ENCODE measurements at regions not wholly inside any gene's neighbourhood (a gene's known extent, or its start where the extent isn't known, plus 50 kb on each side); places are given as distances from the start of the nearest gene placed in this dataset.

- H3K27me3 ChIP-seq (ENCODE audit: control insufficient read depth, insufficient read depth, low read length): no peaks in the 10 kb centered on the region
- dilution Hi-C loops (cut with HindIII; ENCODE audit: low sequenced_read_pairs, unreplicated experiment): no loop called here
- no TSS peak for BruUV-seq (replicated peaks)
- no peak overlapping the region for H3K4me3 ChIP-seq (ENCODE audit: insufficient read depth, low read depth, low read length)
- no peak overlapping the region for H3K9ac ChIP-seq (ENCODE audit: low read depth, low read length)
- WGBS, 2 experiments (ENCODE audit: extremely low coverage in 2 of 2, insufficient read length in 1 of 2): no CpG with 5 or more reads among the region's 2 CpGs
- no peaks in the 10 kb centered on the region for H3K4me1 ChIP-seq (ENCODE audit: control insufficient read depth, insufficient read depth, low read length)
- POLR2A ChIA-PET (ENCODE audit: unreplicated experiment): no interaction called here
- H4K91ac ChIP-seq (ENCODE audit: insufficient read depth, low read depth, low read length): no peak overlapping the region
- no peaks in the 10 kb centered on the region for H3K36me3 ChIP-seq (ENCODE audit: control insufficient read depth, insufficient read depth, low read length)
- H3K4me2 ChIP-seq (ENCODE audit: low read depth, low read length): no peak overlapping the region
- H4K5ac ChIP-seq (ENCODE audit: low read depth, low read length): no peak overlapping the region
- no peaks in the 10 kb centered on the region for H4K20me1 ChIP-seq (ENCODE audit: insufficient read depth, low read length)
- TF ChIP-seq FOS (IDR thresholded peaks at IDR 0.05; ENCODE audit: low read depth, low read length) (no peak), MXI1 (IDR thresholded peaks at IDR 0.05; ENCODE audit: borderline replicate concordance, low read depth, low read length) (no peak), MAZ (IDR thresholded peaks at IDR 0.05; ENCODE audit: borderline replicate concordance, low read depth, low read length) (no peak), USF2 (IDR thresholded peaks at IDR 0.05; ENCODE audit: low read depth, low read length) (no peak), MAFK (IDR thresholded peaks at IDR 0.05; ENCODE audit: low read depth, low read length) (no peak), POLR2A (IDR thresholded peaks at IDR 0.05; ENCODE audit: low read depth, low read length) (no peak), CTCF (conservative IDR thresholded peaks at IDR 0.05; ENCODE audit: low read depth, low read length) (no peak), CEBPB (IDR thresholded peaks at IDR 0.05; ENCODE audit: low read depth, low read length) (no peak), BHLHE40 (IDR thresholded peaks at IDR 0.05; ENCODE audit: low read depth, low read length) (no peak), RFX5 (IDR thresholded peaks at IDR 0.05; ENCODE audit: low read depth, low read length) (no peak)
- CTCF ChIA-PET: no interaction called here
- no peak overlapping the region for H3K4ac ChIP-seq (ENCODE audit: low read depth, low read length)
- no peak overlapping the region for H2BK120ac ChIP-seq (ENCODE audit: low read depth, low read length)
- DNase-seq (no peak), ATAC-seq (ENCODE audit: low read depth) (no peak)
- H2AFZ ChIP-seq (replicated peaks; ENCODE audit: low read length, poor library complexity): no peak overlapping the region
- no peak overlapping the region for H3K14ac ChIP-seq (replicated peaks; ENCODE audit: low read depth, low read length)
- no peak overlapping the region for H2BK5ac ChIP-seq (ENCODE audit: low read depth, low read length, poor library complexity, severe bottlenecking)
- no peaks in the 10 kb centered on the region for H3K9me1 ChIP-seq (ENCODE audit: insufficient read depth, low read length)
- no peak overlapping the region for H2AK9ac ChIP-seq (replicated peaks; ENCODE audit: low read depth, low read length, poor library complexity)
- H3K79me1 ChIP-seq (ENCODE audit: low read depth in 1 of 2, low read length in 2 of 2): no peaks in the 10 kb centered on the region
- H4K8ac ChIP-seq (ENCODE audit: low read depth in 2 of 2, low read length in 2 of 2): no peak overlapping the region
- H2BK15ac ChIP-seq (ENCODE audit: low read depth, low read length): no peak overlapping the region
- in situ Hi-C loops (cut with MboI; ENCODE audit: low sequenced_read_pairs): no loop called here
- H3K9me3 ChIP-seq (ENCODE audit: control insufficient read depth, insufficient read depth, low read length): no peaks in the 10 kb centered on the region
- H3K23ac ChIP-seq (ENCODE audit: low read depth, low read length): no peak overlapping the region
- intact Hi-C loops (cut with micrococcal nuclease): no loop called here
- H3K56ac ChIP-seq (ENCODE audit: extremely low read depth, insufficient read depth, low read length): no peak overlapping the region
- H2BK20ac ChIP-seq (ENCODE audit: low read depth, low read length): no peak overlapping the region
- H3K18ac ChIP-seq (ENCODE audit: low read depth, low read length): no peak overlapping the region
- no peak overlapping the region for H2AK5ac ChIP-seq (ENCODE audit: low read depth, low read length)
- no peak overlapping the region for H3K27ac ChIP-seq (ENCODE audit: insufficient read depth, low read length)
These were observed 90.1 kb upstream of the FKBP1C start for GRCh38 chr6:63121166-63121565.

All from IMR-90 (cell line).